ENCODE measurements at regions not wholly inside any gene's neighbourhood (a gene's known extent, or its start where the extent isn't known, plus 50 kb on each side); places are given as distances from the start of the nearest gene placed in this dataset.
A peak's percentile ranks its signal among the peaks of the same experiment; 100 is the strongest.
"Not testable (repeated sequence)": the region's sequence is repeated elsewhere in the genome, so short reads cannot be mapped to it uniquely, and the experiment has no call there.

DNA sequence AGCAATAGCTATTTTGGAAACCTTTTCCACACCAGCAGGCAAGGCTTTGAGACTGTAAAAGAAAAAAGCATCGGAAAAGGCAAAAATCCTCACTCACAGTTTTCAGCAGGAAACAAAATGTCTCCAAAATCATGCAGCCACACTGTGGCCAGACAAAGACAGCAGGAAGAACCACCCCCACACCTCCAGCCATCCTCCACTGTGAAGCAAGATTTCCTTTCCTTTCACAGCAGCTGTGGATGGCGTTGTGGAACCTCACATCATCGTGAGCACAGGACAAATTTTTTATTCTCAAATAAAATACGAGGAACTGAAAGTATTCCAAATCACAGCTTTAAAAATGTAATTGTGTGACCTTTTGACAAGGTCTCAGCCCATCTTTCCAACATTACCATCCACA lies 351.7 kb upstream of the NOCT start:
- no peak for DNase-seq (ENCODE audit: low spot score)

DNA sequence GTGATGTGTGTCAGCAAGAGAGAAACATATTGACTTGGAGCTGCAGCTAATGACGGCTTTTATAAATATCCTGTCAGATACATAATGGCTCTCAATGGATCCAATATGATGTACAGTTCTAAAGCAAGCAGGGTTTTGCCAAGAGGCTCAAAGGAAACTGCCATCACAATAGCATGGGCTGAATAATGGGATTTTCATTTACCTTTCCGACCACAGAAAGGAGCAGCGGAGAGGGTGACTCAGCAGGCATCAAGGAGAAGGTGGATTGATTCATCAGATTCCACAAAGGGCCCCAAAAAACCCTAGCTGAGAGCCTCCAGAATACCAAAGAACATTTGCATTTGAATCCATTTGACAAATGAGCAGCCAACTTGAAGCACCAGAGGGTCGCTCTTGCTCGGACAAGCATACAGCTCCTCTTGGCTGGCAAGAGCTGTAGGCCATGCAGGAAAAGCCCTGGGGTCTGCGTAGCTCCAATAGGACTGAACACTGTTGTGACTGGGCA lies 355.7 kb upstream of the NOCT start:
- DNase-seq (ENCODE audit: low spot score), result no peak

DNA sequence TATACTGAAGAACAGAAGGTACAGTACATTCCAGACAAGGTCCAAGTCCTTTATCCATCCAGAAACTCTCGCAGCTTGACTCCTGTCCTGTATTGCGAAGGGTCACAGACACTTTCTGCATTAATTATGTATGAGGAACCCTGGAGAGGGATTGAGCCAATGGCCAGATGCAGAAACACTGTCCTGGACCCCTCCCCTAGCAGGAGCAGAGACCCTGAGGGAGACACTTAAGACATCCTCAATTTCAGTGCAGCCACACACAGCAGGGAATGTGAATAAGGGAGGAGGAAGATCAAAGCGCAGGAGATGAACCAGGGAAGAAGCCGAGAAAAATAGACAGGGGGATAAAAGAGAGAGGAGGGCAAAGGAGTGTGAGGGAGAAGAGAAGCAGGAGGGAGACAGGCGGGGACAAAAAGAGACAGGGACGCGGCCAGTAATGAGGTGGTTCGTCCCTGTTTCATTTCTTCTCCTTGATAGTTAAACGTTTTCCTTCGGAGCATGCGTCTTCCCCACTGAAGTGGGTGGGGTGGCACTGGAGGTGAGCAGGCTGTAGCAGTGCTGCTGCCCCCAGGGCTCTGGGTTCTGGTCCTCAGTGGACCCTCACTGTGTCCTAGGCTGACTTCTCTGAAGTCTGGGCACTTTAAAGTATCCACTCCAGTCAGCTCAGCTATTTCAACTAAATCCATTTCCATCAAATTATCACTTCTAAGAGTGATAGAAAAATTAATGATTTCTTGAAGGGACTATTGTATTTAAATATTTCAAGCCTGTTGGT lies 356.4 kb upstream of the NOCT start:
- no peak for DNase-seq (ENCODE audit: low spot score)

DNA sequence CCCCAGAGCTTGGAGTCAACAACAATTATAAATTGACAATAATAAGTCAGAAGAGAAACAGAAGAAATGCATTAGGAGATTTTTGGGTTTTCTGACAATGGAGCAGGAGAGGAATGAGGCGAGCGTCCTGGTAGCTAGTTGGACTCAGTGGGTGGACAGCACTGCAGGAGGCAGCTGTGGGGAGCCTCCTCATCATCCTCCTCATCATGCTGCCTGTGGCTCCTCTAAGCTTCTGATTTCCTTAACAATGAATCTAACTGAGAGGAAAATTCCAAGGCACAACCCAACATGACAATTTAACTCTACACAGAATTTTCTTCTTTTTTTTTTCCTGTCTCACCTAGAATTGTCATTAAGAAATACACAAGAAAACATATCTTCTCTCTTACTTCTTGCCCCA lies 357.1 kb upstream of the NOCT start:
- no peak for DNase-seq (ENCODE audit: low spot score)

DNA sequence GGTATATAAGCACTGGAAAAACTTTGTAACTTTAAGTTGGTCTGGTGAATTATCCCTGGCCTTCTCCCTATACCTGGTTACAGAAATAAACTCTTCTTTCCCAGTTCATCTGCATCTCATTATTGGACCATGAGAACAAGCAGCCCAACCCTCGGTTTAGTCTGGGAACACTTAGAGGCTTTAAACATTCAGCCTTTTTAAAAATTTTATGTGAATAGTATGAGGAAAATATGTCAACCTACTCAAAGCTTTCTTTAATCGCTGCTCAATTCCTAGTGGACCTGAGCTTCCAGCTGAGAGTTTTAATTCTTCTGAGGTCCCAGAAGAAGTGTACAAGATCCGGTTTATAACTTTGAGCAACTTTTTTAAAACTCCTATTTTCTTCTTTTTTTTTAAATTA lies 358.6 kb upstream of the NOCT start:
- DNase-seq (ENCODE audit: low spot score), result no peak

DNA sequence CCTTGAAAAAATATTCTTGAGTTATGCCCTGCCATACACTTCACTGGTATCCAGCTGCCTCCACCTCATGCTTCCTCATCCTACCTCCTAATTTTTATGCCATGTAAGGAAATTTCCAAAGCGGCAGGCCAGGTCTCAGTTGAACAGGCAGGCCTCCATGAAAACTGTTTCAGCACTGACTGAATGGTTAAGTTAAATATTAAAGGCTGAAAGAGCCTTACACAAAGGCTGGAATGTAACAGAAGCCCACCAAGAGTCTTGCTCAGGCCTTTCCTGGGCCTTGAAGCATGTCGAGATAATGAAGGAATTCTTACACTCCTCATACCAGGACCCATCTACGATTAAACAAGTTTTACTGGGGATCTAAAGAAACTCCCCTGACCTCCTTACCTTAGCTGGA lies 359.6 kb upstream of the NOCT start:
- DNase-seq (ENCODE audit: low spot score), result no peak

DNA sequence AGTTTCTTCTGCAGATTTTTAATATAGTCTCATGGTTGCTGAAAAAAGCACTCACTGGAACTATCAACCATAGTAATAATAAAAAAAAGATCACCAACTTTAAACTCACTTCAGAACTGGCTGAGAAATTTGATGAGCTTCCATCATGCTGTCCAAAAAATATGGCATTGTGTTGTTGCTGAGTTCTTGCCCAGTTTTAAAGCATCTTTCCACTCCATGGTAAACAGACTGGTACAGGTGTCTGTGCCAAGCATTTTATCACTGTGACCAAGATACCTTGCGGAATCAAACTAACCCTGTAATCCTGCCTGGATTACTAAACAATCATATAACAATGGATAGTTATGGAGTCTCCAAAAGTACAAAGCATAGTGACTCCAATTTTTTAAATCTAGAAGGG lies 360.3 kb upstream of the NOCT start:
- no peak for DNase-seq (ENCODE audit: low spot score)

DNA sequence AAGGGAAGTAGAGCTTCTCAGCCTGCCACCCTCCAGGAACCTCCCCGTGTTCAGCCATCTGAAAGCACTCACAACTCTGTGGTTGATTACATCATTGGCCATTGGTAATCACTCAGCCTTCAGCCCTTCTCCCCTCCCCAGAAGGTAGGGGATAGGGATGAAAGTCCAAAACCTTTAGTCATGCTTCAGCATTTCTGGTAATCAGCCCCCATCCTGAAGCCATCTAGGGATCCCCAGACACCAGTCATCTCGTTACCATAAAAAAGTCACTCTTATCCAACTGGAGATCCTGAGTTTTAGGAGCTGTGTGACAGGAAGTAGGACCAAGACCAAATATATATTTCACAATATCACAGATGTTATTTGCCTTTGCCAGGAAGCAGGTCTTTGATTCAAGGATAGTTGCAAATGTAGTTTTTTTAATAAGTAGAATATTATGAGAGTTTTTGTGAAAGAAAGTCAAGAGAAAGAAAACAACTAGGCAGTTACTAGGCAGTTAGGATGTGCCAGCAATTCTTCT lies 364.6 kb upstream of the NOCT start:
- DNase-seq (ENCODE audit: low spot score), result no peak

DNA sequence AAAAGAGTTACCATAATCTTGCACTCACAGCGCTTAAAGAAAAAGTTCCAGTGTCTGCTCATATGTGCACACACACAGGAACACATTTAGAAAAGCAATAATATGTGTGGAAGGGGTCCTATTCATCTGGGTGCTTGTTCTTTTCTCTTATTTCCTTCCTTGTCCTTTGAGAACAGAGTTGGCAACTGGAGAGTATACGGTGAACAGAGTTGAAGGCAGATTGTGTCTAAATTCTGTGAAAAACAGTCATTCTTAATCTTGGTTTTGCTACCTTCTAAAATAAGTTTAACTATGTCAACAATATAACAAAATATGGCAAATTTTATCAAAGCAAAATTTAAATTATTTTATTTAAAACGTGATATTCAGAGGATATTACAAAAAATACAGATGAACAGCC lies 365.1 kb upstream of the NOCT start:
- DNase-seq (ENCODE audit: low spot score), result no peak

DNA sequence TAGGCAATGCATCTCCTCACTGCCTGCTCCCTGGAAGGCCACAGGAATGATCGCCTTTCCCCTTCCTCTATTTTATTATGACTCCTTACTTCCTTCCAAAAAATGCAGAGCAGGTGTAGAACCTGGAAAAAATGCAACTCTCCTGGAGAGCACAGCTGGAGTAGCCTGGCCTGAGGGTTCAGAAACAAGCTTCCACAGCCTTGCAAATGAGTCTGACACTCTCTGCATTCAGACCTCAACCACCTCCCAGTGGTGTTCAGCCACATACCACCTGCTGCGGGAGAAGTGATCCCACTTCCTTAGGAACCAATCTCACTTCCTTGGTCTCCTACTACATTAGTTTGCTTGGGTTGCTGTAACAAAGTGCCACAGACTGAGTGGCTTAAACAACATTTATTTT lies 368.1 kb upstream of the NOCT start:
- no peak for DNase-seq (ENCODE audit: low spot score)

DNA sequence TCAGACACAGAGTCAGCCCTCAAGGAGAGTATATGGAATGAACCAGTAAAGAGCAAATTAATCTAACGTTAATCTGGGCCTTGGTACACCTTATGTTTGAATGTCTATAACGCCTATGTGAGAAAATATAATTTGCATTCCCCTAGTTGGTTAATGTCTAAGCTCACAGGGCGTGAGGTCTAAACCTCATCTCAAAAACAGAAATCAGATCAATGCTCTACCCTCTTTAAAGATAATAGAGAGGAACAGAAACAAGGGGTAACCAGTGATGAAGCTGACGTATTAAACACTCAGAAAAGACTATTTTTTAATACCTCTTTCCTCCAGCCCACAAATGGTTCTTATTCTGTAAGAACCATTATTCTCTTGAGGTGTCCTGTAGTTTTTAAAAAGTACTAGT lies 369.2 kb upstream of the NOCT start:
- DNase-seq (ENCODE audit: low spot score), result no peak

DNA sequence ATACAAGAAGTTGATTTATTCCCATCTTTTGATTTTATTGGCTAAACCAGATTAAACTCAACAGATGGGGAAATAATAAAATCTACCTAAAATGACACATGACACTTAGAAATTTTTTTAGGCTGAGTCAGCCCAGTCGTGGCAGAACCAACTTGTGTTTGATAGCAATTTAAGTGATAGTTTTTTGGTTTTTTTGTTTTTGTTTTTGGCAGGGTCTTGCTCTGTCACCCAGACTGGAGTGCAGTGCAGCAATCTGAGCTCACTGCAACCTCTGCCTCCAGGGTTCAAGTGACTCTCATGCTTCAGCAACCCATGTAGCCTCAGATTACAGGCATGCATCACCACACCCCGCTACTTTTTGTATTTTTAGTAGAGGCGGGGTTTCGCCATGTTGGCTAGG lies 370.3 kb upstream of the NOCT start:
- DNase-seq (ENCODE audit: low spot score), result no peak

DNA sequence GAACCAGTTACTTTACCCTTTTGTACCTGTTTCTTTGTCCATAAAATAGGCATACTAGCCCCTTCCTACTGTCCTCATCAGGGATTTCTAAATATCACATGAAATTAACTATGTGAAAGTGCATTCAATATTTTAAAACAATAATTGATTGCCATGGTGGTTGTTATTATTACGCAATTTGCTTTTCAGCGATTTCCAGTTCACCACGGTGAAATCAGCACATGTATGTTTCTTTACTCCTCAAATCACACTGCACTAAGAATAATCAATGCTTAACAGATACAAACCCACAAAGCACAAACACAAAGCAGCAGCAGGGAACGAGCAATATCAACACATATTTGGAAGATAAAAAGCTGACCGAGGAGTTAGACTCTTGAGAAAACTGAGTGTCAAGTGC lies 371.3 kb upstream of the NOCT start:
- DNase-seq (ENCODE audit: low spot score), result no peak

DNA sequence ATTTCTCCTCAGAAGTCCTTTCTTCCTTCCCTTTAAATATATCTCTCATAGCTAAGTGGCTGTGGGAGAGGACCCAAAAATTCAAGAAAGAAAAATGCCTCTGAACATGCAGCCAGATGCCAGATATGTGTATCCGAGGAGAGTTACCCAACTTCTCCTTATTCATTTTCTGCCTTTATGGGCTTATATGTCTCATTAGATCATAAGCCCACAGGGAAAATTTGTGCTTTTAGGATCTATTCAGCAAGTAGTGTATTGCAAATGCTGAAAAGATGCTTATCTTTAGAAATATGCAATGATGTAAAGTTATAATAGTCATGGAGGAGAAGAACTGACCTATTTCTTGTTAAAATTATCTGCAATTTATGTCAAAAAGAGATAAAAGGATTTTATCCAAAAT lies 371.8 kb upstream of the NOCT start:
- no peak for DNase-seq (ENCODE audit: low spot score)

DNA sequence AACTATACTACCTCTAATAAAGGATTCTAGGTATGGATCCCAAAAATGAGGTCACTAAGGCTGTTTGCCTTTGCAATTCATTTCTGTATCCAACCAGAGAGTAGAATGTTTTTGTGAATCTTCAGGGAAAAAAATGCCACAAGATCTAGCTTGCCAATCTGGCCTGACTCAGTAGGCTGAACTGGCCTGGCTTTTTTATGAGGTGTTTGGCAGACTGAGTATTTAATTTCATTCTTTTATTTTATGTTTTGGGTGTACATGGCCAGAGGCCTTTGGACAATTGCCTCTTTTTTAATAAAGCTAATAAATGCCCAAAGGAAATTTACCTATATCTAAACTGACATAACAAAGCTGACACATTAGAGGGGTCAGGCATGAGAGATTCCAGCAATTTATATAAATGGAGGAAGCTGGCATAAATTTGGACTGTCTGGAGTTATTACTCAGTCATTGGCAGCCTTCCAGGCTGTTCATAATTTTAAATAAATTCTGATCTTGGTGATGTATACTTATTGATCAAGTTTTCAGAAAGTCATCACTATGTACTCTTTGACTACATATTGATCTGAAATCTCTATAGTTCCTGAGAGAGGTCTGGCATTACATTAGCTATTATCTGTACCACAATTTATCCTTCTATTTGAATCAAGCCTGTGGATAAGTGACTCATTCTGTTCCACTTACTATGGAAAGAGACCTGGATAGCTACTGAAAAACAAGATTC lies 376.4 kb upstream of the NOCT start:
- DNase-seq (ENCODE audit: low spot score), result no peak

DNA sequence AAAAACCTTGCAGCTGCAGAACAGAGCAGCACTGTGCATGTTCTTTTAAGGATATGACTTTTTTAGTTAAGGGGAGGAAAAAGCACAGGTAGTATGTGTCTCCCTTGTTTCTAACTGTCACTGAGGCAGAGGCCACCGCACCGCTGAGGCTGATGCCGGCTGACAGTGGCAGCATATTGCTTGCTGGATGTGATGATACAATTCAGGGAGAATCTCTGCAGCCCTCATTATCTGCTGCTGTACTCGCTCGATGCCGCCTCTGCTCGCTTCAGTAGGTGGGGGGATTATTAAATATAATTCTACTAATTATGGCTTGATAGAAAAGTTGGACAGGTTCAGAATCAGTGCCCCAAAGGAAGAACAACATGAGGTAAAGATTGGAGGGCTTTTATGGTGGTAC lies 378.8 kb upstream of the NOCT start:
- DNase-seq (ENCODE audit: low spot score), result no peak

DNA sequence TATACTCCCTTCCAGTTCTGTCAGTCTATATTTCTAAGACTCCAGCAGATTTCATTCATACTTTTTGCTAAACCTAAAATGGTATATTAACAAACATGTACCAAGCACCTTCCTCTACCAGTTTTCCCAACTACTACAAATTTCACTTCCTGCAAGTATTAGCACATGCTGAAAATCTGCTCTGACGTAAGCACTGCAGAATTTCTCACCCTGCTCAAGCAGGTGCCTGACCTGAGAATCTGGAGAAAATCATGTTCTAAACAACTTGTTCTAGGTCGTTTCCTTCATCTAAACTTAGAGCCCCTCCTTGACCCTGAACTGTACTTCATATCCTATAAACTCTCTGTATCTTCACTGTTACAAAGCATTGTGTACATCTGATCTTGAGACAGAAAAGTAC lies 380.7 kb upstream of the NOCT start:
- no peak for DNase-seq (ENCODE audit: low spot score)

DNA sequence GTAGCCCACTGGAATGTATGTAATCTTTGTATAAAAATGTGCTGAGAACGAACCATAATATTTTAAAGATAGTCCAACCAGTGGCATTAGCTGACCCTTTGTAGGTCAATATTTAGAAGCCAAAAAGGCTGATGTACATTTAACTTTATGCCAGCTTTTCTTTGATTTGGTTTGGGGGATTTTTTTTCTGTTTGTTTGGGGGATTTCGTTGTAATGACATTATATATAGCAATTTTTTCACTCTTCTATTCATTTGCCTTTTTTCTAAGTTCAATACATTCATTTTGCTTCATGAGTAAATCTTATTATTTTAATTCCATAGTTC lies 382.0 kb upstream of the NOCT start:
- DNase-seq (ENCODE audit: low spot score), result no peak

DNA sequence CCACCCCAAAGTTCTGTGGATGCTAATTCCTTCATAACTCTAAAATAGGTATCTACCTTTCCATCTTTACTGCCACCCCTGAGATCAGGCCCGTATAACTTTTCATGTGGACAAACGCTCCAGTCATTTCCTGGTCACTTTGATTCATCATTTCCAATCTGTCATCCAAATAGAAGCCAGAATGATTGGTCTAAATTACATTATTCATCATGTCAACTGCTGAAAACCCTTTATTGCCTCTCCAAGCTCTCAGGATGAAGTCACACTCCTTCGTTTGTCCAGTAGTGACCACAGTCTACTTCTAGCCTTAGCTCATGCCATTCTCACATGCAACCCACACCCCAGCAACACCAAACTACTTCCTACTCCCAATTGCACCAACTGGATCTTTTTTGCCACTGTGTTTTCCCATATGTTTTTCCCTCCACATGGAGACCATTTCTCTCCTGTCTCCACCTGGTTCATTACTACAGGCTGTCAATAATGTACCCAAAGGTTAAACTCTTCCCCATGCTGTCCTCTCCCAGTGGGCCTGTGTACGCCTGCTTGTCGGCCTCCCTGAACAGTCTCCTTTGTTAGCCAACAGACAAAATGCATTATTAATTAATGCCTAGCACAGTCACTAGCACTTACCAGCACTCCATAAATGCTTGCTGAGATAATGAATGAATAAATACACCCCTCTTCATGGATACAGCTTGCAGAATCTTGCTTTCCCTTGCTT lies 382.6 kb upstream of the NOCT start:
- DNase-seq (ENCODE audit: low spot score), result no peak

DNA sequence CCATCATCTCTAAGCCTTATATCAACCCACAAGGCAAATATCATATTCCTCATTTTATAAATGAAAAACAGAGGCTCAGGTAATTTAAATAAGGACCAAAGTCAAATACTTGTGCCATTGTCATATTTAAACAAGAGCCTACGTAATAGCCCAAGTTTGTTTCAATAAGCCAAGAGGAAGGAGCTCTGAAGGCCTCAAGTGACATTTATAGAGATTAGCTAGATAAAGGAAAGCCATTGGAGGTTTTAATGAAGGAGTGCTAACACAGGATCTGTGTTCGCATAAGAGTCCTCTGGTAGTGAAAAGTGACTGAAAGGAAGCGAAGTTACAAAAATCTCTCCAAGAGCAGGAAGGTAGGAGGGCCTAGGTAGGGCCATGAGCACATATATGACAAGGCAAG lies 384.9 kb upstream of the NOCT start:
- no peak for DNase-seq (ENCODE audit: low spot score)

DNA sequence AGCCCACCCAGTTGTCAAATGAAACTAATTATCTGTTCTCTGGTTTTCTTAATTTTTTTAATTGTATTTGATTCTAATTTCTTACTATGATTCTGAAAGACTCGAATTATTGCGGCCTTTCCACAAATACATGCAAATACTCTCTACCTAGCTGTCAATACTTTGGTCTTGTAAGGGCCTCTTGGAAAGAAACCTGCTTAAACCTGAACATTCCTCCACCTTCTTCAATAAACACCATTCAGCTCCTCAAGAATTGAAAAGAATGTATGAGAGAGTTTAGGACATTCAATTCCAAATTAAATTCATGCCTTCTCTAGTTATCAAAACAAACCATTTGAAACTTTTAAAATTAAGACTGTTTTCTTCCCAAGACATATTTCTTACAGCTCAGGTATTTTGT lies 385.9 kb upstream of the NOCT start:
- no peak for DNase-seq (ENCODE audit: low spot score)

DNA sequence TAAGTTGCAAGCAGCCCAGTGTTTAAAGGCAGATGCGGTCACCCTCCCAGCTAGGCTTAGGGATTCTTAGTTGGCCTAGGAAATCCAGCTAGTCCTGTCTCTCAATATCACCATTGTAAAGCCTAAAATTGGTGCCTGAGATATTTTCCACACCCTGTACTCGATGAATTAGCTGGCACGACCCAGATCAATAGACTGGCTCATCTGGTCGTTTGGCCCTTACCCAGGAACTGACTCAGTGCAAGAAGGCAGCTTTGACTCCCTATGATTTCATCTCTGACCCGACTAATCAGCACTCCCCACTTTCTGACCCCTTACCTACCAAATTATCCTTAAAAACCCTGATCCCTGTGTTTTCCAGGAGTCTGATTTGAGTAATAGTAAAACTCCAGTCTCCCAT lies 384.9 kb upstream of the SLC7A11 start:
- DNase-seq (ENCODE audit: low spot score), result peak; percentile 63

DNA sequence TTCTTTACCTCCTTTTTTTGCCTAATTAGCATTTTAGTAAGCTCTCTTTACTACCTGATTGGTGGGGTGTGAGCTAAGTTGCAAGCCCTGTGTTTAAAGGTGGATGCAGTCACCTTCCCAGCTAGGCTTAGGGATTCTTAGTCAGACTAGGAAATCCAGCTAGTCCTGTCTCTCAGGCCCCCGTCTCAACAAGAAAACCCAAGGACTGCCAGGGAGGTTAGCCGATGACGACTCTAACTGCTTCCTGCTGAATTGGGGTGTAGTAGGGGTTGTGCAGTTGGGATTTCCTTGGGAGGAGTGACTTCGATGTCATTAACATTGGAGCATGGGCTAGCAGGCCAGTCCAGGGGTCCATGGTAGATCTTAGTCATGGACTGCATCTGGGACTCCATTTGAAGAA lies 380.2 kb upstream of the SLC7A11 start:
- not testable (repeated sequence) for DNase-seq (ENCODE audit: low spot score)

Measured in mucosa of gallbladder (tissue), 1 donor.